Suprapubic skin (tissue), 4 donors: ENCODE measurements at regions not wholly inside any gene's neighbourhood (a gene's known extent, or its start where the extent isn't known, plus 50 kb on each side); places are given as distances from the start of the nearest gene placed in this dataset.

Source experiments
- DNase-seq, 2 donors: peaks; one replicate each; pipeline ENCODE4 v3.0.0-alpha.2; 2019; ENCODE audit warnings: low spot score in 2 of 2
- H3K27ac ChIP-seq: fragments of 200-600 bp; sonication (generic); one replicate; pipeline ENCODE4 v1.5.1; 2019
- H3K27me3 ChIP-seq: fragments of 200-600 bp; sonication (generic); one replicate; pipeline ENCODE4 v1.5.1; 2019
- H3K36me3 ChIP-seq: fragments of 200-600 bp; sonication (generic); one replicate; pipeline ENCODE4 v1.5.1; 2019
- H3K4me1 ChIP-seq: fragments of 200-600 bp; sonication (generic); one replicate; pipeline ENCODE4 v1.5.1; 2019
- H3K4me3 ChIP-seq: fragments of 200-600 bp; sonication (generic); one replicate; pipeline ENCODE4 v1.5.1; 2019; ENCODE audit warnings: mild to moderate bottlenecking
- H3K9me3 ChIP-seq: fragments of 200-600 bp; sonication (generic); one replicate; pipeline ENCODE4 v1.5.1; 2019
- EP300 ChIP-seq: sonication (generic); formaldehyde crosslinking; IDR thresholded peaks from one replicate; pipeline ENCODE4 v1.6.1; 2017; ENCODE audit warnings: antibody characterized with exemption
- POLR2A ChIP-seq, 2 donors: fragments of 450-650 bp; IDR thresholded peaks; one replicate each; pipeline ENCODE4 v1.6.1; 2017; ENCODE audit warnings: antibody characterized with exemption in 2 of 2, mild to moderate bottlenecking in 2 of 2, moderate library complexity in 2 of 2
- POLR2AphosphoS5 ChIP-seq, 3 donors: sonication (generic); formaldehyde crosslinking; IDR thresholded peaks; one replicate each; pipeline ENCODE4 v1.6.1; 2017; ENCODE audit warnings: antibody characterized with exemption in 3 of 3
- WGBS: methylation state at CpG from one replicate; pipeline ENCODE4 v1.1.5; 2018; 5-methylcytosine and 5-hydroxymethylcytosine counted together
- TF ChIP-seq, protein P1 (sequence below), 2 donors: fragments of 200-600 bp in 1 of 2; fragments of 450-650 bp in 1 of 2; sonication (generic) in 1 of 2; IDR thresholded peaks; one replicate each; pipeline ENCODE4 v1.5.1; 2016 to 2019; ENCODE audit warnings: antibody characterized with exemption in 2 of 2, mild to moderate bottlenecking in 1 of 2, moderate library complexity in 1 of 2

DNA sequence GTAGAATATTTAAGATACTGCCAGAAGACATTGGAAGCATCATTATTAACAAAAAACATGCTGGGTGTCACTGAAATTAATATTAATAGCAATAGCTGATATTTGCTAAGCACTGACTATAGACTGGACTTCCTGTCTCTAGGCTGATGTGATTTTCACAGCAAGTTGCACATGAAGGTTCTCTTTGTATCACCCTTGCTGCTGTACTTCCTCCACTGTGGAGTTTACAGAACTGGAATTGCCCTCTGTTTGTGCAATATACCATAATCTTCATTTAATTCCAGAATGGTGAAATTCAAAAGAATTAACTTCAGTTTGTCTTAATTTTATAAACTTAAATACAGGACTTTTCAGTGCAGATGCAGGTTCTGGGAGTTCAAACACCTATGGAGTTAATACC lies 585.1 kb downstream of the RNF144A start:
- Histone ChIP-seq H3K4me3 (no peak overlapping the region), H3K36me3 (no peaks in the 10 kb centered on the region), H3K27me3 (peaks cover 4% of the 10 kb centered on the region), H3K27ac (no peak overlapping the region), H3K9me3 (no peaks in the 10 kb centered on the region), H3K4me1 (no peaks in the 10 kb centered on the region)
- TF ChIP-seq, protein P1, sequence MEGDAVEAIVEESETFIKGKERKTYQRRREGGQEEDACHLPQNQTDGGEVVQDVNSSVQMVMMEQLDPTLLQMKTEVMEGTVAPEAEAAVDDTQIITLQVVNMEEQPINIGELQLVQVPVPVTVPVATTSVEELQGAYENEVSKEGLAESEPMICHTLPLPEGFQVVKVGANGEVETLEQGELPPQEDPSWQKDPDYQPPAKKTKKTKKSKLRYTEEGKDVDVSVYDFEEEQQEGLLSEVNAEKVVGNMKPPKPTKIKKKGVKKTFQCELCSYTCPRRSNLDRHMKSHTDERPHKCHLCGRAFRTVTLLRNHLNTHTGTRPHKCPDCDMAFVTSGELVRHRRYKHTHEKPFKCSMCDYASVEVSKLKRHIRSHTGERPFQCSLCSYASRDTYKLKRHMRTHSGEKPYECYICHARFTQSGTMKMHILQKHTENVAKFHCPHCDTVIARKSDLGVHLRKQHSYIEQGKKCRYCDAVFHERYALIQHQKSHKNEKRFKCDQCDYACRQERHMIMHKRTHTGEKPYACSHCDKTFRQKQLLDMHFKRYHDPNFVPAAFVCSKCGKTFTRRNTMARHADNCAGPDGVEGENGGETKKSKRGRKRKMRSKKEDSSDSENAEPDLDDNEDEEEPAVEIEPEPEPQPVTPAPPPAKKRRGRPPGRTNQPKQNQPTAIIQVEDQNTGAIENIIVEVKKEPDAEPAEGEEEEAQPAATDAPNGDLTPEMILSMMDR (IDR thresholded peaks at IDR 0.05) = no peak
- TF ChIP-seq EP300 (no peak), POLR2AphosphoS5 (IDR thresholded peaks at IDR 0.05) (no peak), POLR2A (IDR thresholded peaks at IDR 0.05) (no peak)
- DNase-seq = no peak

GRCh38 chr2:7508296-7508943 lies 591.2 kb downstream of the RNF144A start:
- Histone ChIP-seq H3K9me3 (no peaks in the 10 kb centered on the region), H3K27me3 (peaks cover 4% of the 10 kb centered on the region), H3K36me3 (no peaks in the 10 kb centered on the region), H3K4me3 (no peak overlapping the region), H3K27ac (no peak overlapping the region), H3K4me1 (no peaks in the 10 kb centered on the region)
- no peak for DNase-seq
- TF ChIP-seq, protein P1 (IDR thresholded peaks at IDR 0.05) = no peak
- TF ChIP-seq EP300 (no peak), POLR2A (IDR thresholded peaks at IDR 0.05) (no peak), POLR2AphosphoS5 (IDR thresholded peaks at IDR 0.05) (no peak)
- 37% methylated on average over 4 of the region's 4 CpGs for WGBS

DNA sequence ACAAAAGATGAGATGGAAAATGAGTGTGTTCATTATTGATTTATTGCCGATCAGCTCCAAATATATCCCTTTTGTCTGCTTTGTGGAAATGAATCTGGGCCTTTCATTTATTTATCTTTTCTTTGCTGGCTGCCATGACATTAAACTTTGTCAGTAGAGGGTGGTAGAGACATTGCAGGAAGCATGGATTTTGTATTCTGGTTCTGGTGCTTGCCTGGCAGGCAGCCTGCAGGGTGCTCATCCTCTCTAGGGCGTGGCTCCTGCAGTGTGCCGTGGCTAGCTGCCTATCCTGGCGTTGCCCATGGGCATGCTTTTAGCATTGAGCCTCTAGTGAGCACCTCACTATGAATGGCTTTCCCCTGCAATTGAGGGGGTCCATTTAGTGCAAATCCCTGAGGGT lies 593.1 kb downstream of the RNF144A start:
- no peak overlapping the region for H3K4me3 ChIP-seq
- H3K27ac ChIP-seq = no peak overlapping the region
- no peak for TF ChIP-seq POLR2AphosphoS5 (IDR thresholded peaks at IDR 0.05)
- TF ChIP-seq POLR2A (IDR thresholded peaks at IDR 0.05) = no peak
- TF ChIP-seq, protein P1 (IDR thresholded peaks at IDR 0.05) = no peak
- no peak for TF ChIP-seq EP300
- WGBS = 86% methylated on average over 4 of the region's 4 CpGs
- no peaks in the 10 kb centered on the region for H3K36me3 ChIP-seq
- peaks cover 3% of the 10 kb centered on the region for H3K27me3 ChIP-seq
- no peaks in the 10 kb centered on the region for H3K9me3 ChIP-seq
- no peak for DNase-seq
- H3K4me1 ChIP-seq = no peaks in the 10 kb centered on the region

GRCh38 chr2:7513834-7514233 lies 596.6 kb downstream of the RNF144A start:
- Histone ChIP-seq H3K27ac (no peak overlapping the region), H3K4me3 (no peak overlapping the region), H3K27me3 (no peaks in the 10 kb centered on the region), H3K36me3 (no peaks in the 10 kb centered on the region), H3K4me1 (no peaks in the 10 kb centered on the region), H3K9me3 (no peaks in the 10 kb centered on the region)
- no peak for DNase-seq
- 87% methylated on average over 3 of the region's 3 CpGs for WGBS
- no peak for TF ChIP-seq POLR2AphosphoS5 (IDR thresholded peaks at IDR 0.05)
- TF ChIP-seq POLR2A (IDR thresholded peaks at IDR 0.05) = no peak
- no peak for TF ChIP-seq EP300

DNA sequence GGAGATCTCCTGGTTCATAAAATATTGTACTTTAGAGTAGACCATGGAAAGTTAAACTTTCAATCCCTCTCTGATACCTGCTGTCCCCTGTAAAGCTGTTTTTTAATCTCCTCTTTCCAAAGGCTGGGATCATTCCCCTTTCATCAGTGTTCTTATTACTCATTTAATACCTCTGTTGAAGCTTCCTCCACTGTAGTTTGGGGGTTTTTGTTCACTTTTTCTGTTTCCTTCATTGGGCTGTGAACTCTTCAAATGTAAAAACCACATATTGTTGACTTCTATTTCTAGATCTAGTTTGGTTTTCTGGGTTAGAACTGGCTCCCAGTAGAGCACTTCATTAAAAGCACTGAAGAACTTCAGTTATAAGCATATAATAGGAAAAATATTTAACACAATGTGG lies 598.1 kb downstream of the RNF144A start:
- Histone ChIP-seq H3K27me3 (no peaks in the 10 kb centered on the region), H3K9me3 (no peaks in the 10 kb centered on the region), H3K4me1 (no peaks in the 10 kb centered on the region), H3K36me3 (no peaks in the 10 kb centered on the region), H3K4me3 (no peak overlapping the region), H3K27ac (no peak overlapping the region)
- TF ChIP-seq POLR2AphosphoS5 (IDR thresholded peaks at IDR 0.05) = no peak
- no peak for DNase-seq

- no peaks in the 10 kb centered on the region for H3K27me3 ChIP-seq
- H3K9me3 ChIP-seq = no peaks in the 10 kb centered on the region
- H3K27ac ChIP-seq = no peak overlapping the region
- no peaks in the 10 kb centered on the region for H3K36me3 ChIP-seq
- no peaks in the 10 kb centered on the region for H3K4me1 ChIP-seq
- TF ChIP-seq POLR2A (IDR thresholded peaks at IDR 0.05) = no peak
- no peak for DNase-seq
- H3K4me3 ChIP-seq = no peak overlapping the region
- WGBS = 55% methylated on average over 2 of the region's 2 CpGs
Observed at GRCh38 chr2:7516484-7517063, 599.4 kb downstream of the RNF144A start.

- TF ChIP-seq, protein P1 (IDR thresholded peaks at IDR 0.05) = no peak
- H3K4me1 ChIP-seq = no peaks in the 10 kb centered on the region
- H3K9me3 ChIP-seq = no peaks in the 10 kb centered on the region
- no peak for DNase-seq
- no peaks in the 10 kb centered on the region for H3K36me3 ChIP-seq
- H3K27me3 ChIP-seq = no peaks in the 10 kb centered on the region
- WGBS = 38% methylated on average over 6 of the region's 6 CpGs
- no peak overlapping the region for H3K4me3 ChIP-seq
- no peak overlapping the region for H3K27ac ChIP-seq
Observed at GRCh38 chr2:7517088-7517487, 599.9 kb downstream of the RNF144A start.
